ENCODE measurements at regions not wholly inside any gene's neighbourhood (a gene's known extent, or its start where the extent isn't known, plus 50 kb on each side); places are given as distances from the start of the nearest gene placed in this dataset.

DNA sequence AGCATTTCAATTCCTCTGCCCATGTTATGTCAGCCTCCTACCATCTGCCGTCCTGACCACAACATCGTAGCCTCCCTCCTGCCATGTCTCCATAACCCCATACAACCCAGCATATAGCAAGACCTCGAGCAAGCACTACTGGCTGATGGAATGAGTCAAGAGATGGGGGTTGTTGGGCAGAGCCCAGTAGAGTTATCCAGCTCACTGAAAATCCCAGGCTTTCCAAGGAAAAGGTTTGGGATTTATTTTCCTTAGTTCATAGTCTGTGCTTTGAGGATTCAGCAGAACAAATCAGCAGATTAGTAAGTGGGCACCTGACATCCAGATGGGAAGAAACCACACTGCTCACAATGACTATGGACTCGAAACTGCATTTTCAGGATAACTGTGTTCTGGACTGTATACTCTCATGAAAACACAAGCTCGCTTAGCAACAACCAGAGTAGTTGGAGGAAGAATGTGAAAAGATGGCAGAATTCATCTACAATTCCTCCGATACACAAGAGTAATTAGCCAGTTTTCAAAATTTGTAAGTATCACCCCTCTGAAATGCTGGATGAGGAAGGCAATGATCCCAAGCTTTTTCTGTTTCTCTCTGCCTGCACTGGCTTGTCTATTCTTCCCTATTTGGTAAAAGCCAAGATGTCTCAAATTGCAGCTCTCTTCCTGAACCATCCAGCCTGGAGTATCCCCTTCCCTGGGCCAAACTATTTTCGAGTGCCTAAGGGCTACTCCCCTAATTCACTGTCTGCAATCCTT, 186.2 kb upstream of the TBL1X start:
- TF ChIP-seq, protein P1, sequence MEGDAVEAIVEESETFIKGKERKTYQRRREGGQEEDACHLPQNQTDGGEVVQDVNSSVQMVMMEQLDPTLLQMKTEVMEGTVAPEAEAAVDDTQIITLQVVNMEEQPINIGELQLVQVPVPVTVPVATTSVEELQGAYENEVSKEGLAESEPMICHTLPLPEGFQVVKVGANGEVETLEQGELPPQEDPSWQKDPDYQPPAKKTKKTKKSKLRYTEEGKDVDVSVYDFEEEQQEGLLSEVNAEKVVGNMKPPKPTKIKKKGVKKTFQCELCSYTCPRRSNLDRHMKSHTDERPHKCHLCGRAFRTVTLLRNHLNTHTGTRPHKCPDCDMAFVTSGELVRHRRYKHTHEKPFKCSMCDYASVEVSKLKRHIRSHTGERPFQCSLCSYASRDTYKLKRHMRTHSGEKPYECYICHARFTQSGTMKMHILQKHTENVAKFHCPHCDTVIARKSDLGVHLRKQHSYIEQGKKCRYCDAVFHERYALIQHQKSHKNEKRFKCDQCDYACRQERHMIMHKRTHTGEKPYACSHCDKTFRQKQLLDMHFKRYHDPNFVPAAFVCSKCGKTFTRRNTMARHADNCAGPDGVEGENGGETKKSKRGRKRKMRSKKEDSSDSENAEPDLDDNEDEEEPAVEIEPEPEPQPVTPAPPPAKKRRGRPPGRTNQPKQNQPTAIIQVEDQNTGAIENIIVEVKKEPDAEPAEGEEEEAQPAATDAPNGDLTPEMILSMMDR (IDR thresholded peaks at IDR 0.05) = no peak
- no peak for TF ChIP-seq POLR2A (IDR thresholded peaks at IDR 0.05)

Measured in adrenal gland (tissue), 5 donors.